CD14-positive monocyte (primary cell): ENCODE measurements at regions not wholly inside any gene's neighbourhood (a gene's known extent, or its start where the extent isn't known, plus 50 kb on each side); places are given as distances from the start of the nearest gene placed in this dataset.

Source experiments
- DNase-seq, 3 donors: peaks; one replicate each; pipeline ENCODE4 v3.0.0-alpha.2; 2011 to 2022
- H2AFZ ChIP-seq: 2 replicates; pipeline ENCODE4 v1.6.0; 2012; ENCODE audit warnings: mild to moderate bottlenecking, low read depth, low read length, inconsistent platforms; ENCODE audit not compliant: insufficient read depth, poor library complexity, severe bottlenecking
- H3K27ac ChIP-seq, 2 donors: 1 replicate in 1 of 2; 2 replicates in 1 of 2; pipeline ENCODE4 v1.5.1; 2012 to 2013; ENCODE audit warnings: low read length in 2 of 2, control low read depth in 1 of 2, inconsistent platforms in 1 of 2, low read depth in 1 of 2, mild to moderate bottlenecking in 1 of 2
- H3K27me3 ChIP-seq, 2 donors: one replicate each; pipeline versions ENCODE4 v1.6.0 to v1.6.1; 2011 to 2013; ENCODE audit warnings: low read length in 2 of 2; ENCODE audit not compliant: control insufficient read depth in 2 of 2, insufficient read depth in 2 of 2
- H3K36me3 ChIP-seq, 2 donors: replicated peaks in 1 of 2; 1 replicate in 1 of 2; 2 replicates in 1 of 2; pipeline versions ENCODE4 v1.5.1 to v1.6.1; 2012 to 2013; ENCODE audit warnings: low read length in 2 of 2, control low read depth in 1 of 2, inconsistent platforms in 1 of 2, mild to moderate bottlenecking in 1 of 2; ENCODE audit not compliant: insufficient read depth in 2 of 2, control insufficient read depth in 1 of 2
- H3K4me1 ChIP-seq, 2 donors: 1 replicate in 1 of 2; 2 replicates in 1 of 2; pipeline versions ENCODE4 v1.5.1 to v1.6.1; 2012 to 2013; ENCODE audit warnings: low read length in 2 of 2, control low read depth in 1 of 2, inconsistent platforms in 1 of 2, mild to moderate bottlenecking in 1 of 2, moderate library complexity in 1 of 2; ENCODE audit not compliant: insufficient read depth in 2 of 2, control insufficient read depth in 1 of 2
- H3K4me2 ChIP-seq: replicated peaks from 2 replicates; pipeline ENCODE3; 2012; ENCODE audit warnings: low read length, moderate library complexity, mild to moderate bottlenecking; ENCODE audit not compliant: poor library complexity, severe bottlenecking; ENCODE audit errors: extremely low read depth
- H3K4me3 ChIP-seq, 3 experiments: fragments of 200-600 bp in 1 of 3; sonication (generic) in 1 of 3; replicated peaks in 1 of 3; 1 replicate in 2 of 3; 2 replicates in 1 of 3; pipeline ENCODE4 v1.5.1; 2011 to 2013; ENCODE audit warnings: low read length in 3 of 3, mild to moderate bottlenecking in 3 of 3, control low read depth in 2 of 3, low read depth in 2 of 3, inconsistent platforms in 1 of 3, moderate library complexity in 1 of 3
- H3K79me2 ChIP-seq: 2 replicates; pipeline ENCODE4 v1.6.0; 2012; ENCODE audit warnings: mild to moderate bottlenecking, control low read depth, inconsistent platforms, low read length, moderate library complexity; ENCODE audit not compliant: insufficient read depth
- H3K9ac ChIP-seq: 2 replicates; pipeline ENCODE4 v1.6.0; 2017; ENCODE audit warnings: low read length, mild to moderate bottlenecking; ENCODE audit not compliant: insufficient read depth, poor library complexity, severe bottlenecking
- H3K9me3 ChIP-seq, 2 donors: replicated peaks in 1 of 2; 1 replicate in 1 of 2; 2 replicates in 1 of 2; pipeline versions ENCODE4 v1.5.1 to v1.6.1; 2012 to 2013; ENCODE audit warnings: low read length in 2 of 2, control low read depth in 1 of 2; ENCODE audit not compliant: control insufficient read depth in 1 of 2, insufficient read depth in 1 of 2
- H4K20me1 ChIP-seq: 2 replicates; pipeline ENCODE4 v1.6.0; 2012; ENCODE audit warnings: mild to moderate bottlenecking, low read length, control low read depth, moderate library complexity; ENCODE audit not compliant: insufficient read depth
- H3K27ac Mint-ChIP-seq, 7 donors: one replicate each; pipeline ENCODE4 v1.8.0; 2020; ENCODE audit warnings: mild to moderate bottlenecking in 7 of 7, mixed read lengths in 7 of 7, moderate library complexity in 6 of 7, inconsistent platforms in 2 of 7
- H3K27me3 Mint-ChIP-seq, 3 donors: one replicate each; pipeline ENCODE4 v1.8.0; 2021 to 2022; ENCODE audit warnings: low read depth in 3 of 3, mild to moderate bottlenecking in 3 of 3, mixed read lengths in 3 of 3, moderate library complexity in 3 of 3, inconsistent platforms in 1 of 3
- H3K36me3 Mint-ChIP-seq, 2 donors: one replicate each; pipeline ENCODE4 v1.8.0; 2020; ENCODE audit warnings: mixed read lengths in 2 of 2, inconsistent platforms in 1 of 2, mild to moderate bottlenecking in 1 of 2
- H3K4me1 Mint-ChIP-seq: one replicate; pipeline ENCODE4 v1.8.0; 2020; ENCODE audit warnings: mild to moderate bottlenecking, mixed read lengths
- H3K4me3 Mint-ChIP-seq, 2 donors: one replicate each; pipeline ENCODE4 v1.8.0; 2020; ENCODE audit warnings: mild to moderate bottlenecking in 2 of 2, mixed read lengths in 2 of 2, moderate library complexity in 1 of 2
- H3K9me3 Mint-ChIP-seq, 7 donors: one replicate each; pipeline ENCODE4 v1.8.0; 2020 to 2022; ENCODE audit warnings: mixed read lengths in 7 of 7, mild to moderate bottlenecking in 6 of 7, moderate library complexity in 6 of 7, inconsistent platforms in 2 of 7
- WGBS: methylation state at CpG from one replicate; pipeline ENCODE4 v1.1.5; 2013; ENCODE audit warnings: missing lambda C conversion rate; ENCODE audit not compliant: insufficient coverage; 5-methylcytosine and 5-hydroxymethylcytosine counted together
- intact Hi-C, 2 donors: fragments of 100-400 bp; cut with micrococcal nuclease; formaldehyde crosslinking; loops; one replicate each; pipeline versions ENCODE4 v1.15.0 to v1.15.1; 2023
- TF ChIP-seq, protein P1 (sequence below): fragments of 200-600 bp; IDR thresholded peaks from one replicate; pipeline ENCODE4 v1.8.0; 2022; ENCODE audit warnings: antibody characterized with exemption, mild to moderate bottlenecking

DNA sequence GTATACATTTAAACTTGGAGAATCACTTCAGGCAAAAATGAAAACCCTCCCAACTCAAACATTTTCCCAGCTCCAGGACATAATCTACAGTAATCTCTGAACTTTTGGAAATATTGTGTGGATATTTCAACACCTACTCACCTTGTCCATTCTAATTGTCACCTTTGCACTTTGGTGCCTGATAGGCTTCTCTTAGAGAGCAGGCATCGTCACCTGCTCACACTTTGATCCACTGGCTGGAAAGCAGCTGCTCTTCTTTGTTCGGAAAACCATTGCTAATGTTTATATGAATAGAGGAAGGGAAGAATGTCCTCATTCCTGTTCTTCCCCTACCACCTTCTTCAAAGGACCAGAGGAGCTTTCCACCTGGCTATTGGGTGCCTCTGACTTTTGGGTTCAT is 411.2 kb downstream of the FGF9 start:
- H4K20me1 ChIP-seq = no peaks in the 10 kb centered on the region
- no peak overlapping the region for H3K4me3 ChIP-seq
- TF ChIP-seq, protein P1, sequence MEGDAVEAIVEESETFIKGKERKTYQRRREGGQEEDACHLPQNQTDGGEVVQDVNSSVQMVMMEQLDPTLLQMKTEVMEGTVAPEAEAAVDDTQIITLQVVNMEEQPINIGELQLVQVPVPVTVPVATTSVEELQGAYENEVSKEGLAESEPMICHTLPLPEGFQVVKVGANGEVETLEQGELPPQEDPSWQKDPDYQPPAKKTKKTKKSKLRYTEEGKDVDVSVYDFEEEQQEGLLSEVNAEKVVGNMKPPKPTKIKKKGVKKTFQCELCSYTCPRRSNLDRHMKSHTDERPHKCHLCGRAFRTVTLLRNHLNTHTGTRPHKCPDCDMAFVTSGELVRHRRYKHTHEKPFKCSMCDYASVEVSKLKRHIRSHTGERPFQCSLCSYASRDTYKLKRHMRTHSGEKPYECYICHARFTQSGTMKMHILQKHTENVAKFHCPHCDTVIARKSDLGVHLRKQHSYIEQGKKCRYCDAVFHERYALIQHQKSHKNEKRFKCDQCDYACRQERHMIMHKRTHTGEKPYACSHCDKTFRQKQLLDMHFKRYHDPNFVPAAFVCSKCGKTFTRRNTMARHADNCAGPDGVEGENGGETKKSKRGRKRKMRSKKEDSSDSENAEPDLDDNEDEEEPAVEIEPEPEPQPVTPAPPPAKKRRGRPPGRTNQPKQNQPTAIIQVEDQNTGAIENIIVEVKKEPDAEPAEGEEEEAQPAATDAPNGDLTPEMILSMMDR = no peak
- no peaks in the 10 kb centered on the region for H3K4me1 Mint-ChIP-seq
- H2AFZ ChIP-seq = no peak overlapping the region
- no peaks in the 10 kb centered on the region for H3K4me1 ChIP-seq
- H3K4me2 ChIP-seq = no peak overlapping the region
- no peak overlapping the region for H3K27ac Mint-ChIP-seq
- H3K27me3 ChIP-seq = no peaks in the 10 kb centered on the region
- H3K27ac ChIP-seq = no peak overlapping the region
- no peak overlapping the region for H3K4me3 Mint-ChIP-seq
- peaks cover 0 to 9% (median 2%) of the 10 kb centered on the region in 7 donors for H3K9me3 Mint-ChIP-seq
- no CpG with 5 or more reads among the region's 2 CpGs for WGBS
- peaks cover 0 to 4% (median 2%) of the 10 kb centered on the region in 3 donors for H3K27me3 Mint-ChIP-seq
- H3K9me3 ChIP-seq = no peaks in the 10 kb centered on the region
- H3K36me3 ChIP-seq = no peaks in the 10 kb centered on the region
- H3K36me3 Mint-ChIP-seq = no peaks in the 10 kb centered on the region
- H3K9ac ChIP-seq = no peak overlapping the region
- no peak for DNase-seq
- intact Hi-C loops = no loop called here
- H3K79me2 ChIP-seq = no peaks in the 10 kb centered on the region

DNA sequence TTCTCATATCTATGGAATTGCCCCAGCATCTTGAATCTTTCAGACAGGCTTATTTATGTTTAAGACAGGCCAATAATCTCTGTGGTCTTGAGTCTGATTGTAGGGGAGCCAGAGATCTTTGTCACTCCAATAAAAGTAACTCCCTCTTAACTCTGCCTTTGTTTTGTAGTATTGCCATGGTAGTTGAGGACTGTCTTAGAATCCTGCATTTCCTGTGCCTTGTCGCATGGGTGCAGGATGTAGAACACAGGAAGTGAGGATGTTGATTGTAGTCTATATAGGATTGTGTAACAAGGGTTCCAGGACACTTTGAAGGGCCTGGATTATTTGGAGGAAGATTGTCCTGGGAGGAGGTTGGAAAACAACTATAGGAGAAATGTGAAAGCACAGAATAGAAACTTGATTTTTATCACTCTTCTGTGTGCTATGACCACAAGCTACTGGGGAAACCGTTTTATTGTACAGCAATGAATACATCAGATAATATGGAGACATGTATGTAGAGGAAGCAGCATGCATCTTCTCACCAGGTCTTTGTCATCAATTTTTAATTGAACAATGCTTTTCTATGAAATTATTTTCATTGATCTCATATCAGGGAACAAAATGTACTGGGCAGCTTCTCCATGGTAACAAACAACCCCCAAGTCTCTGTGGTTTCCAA is 411.7 kb downstream of the FGF9 start:
- no peaks in the 10 kb centered on the region for H3K27me3 ChIP-seq
- Mint-ChIP-seq H3K36me3 (no peaks in the 10 kb centered on the region), H3K27me3 (peaks cover 0 to 4% (median 2%) of the 10 kb centered on the region in 3 donors), H3K27ac (no peak overlapping the region), H3K4me1 (no peaks in the 10 kb centered on the region), H3K4me3 (no peak overlapping the region), H3K9me3 (peaks cover 0 to 13% (median 3%) of the 10 kb centered on the region in 7 donors)
- no peaks in the 10 kb centered on the region for H3K36me3 ChIP-seq
- no peaks in the 10 kb centered on the region for H4K20me1 ChIP-seq
- no peak for DNase-seq
- H3K9me3 ChIP-seq = peaks cover 0 to 2% of the 10 kb centered on the region in 2 donors
- 0% methylated on average over 1 of the region's 2 CpGs for WGBS
- H3K9ac ChIP-seq = no peak overlapping the region
- intact Hi-C loops = no loop called here
- TF ChIP-seq, protein P1 = no peak
- no peaks in the 10 kb centered on the region for H3K4me1 ChIP-seq
- H3K4me3 ChIP-seq = no peak overlapping the region
- H3K27ac ChIP-seq = no peak overlapping the region
- H3K4me2 ChIP-seq = no peak overlapping the region
- H3K79me2 ChIP-seq = no peaks in the 10 kb centered on the region
- no peak overlapping the region for H2AFZ ChIP-seq
